GM23338 (cell line): ENCODE measurements at regions not wholly inside any gene's neighbourhood (a gene's known extent, or its start where the extent isn't known, plus 50 kb on each side); places are given as distances from the start of the nearest gene placed in this dataset.

Source experiments
- ATAC-seq: fragments of 200-7000 bp; cut with Tn5 transposase; 3 replicates; pipeline ENCODE4 v1.9.1; 2020
- DNase-seq: peaks from one replicate; pipeline ENCODE4 v3.0.0-alpha.2; 2015; ENCODE audit warnings: low spot score
- H2AFZ ChIP-seq: fragments of 200-600 bp; sonication (generic); 2 replicates; pipeline ENCODE4 v1.8.0; 2016; ENCODE audit warnings: antibody characterized with exemption, mild to moderate bottlenecking, moderate library complexity
- H3F3A ChIP-seq: fragments of 200-600 bp; sonication (generic); replicated peaks from 2 replicates; pipeline ENCODE4 v1.8.0; 2017; ENCODE audit warnings: antibody characterized with exemption, mixed run types, low read depth
- H3K27ac ChIP-seq: fragments of 200-600 bp; sonication (generic); 2 replicates; pipeline ENCODE4 v1.6.1; 2016; ENCODE audit warnings: low read depth
- H3K27me3 ChIP-seq: fragments of 200-600 bp; sonication (generic); 2 replicates; pipeline ENCODE4 v1.8.0; 2016; ENCODE audit warnings: mild to moderate bottlenecking, mixed run types, moderate library complexity; ENCODE audit not compliant: insufficient read depth
- H3K36me3 ChIP-seq: fragments of 200-600 bp; sonication (generic); 2 replicates; pipeline ENCODE4 v1.8.0; 2016; ENCODE audit warnings: mild to moderate bottlenecking; ENCODE audit not compliant: insufficient read depth
- H3K4me1 ChIP-seq: fragments of 200-600 bp; sonication (generic); 2 replicates; pipeline ENCODE4 v1.8.0; 2016; ENCODE audit warnings: mild to moderate bottlenecking, moderate library complexity; ENCODE audit not compliant: insufficient read depth
- H3K4me2 ChIP-seq: fragments of 200-600 bp; sonication (generic); 2 replicates; pipeline ENCODE4 v1.7.1; 2017; ENCODE audit warnings: mixed run types
- H3K4me3 ChIP-seq: fragments of 200-600 bp; sonication (generic); 2 replicates; pipeline ENCODE4 v1.6.1; 2016; ENCODE audit warnings: mixed run types
- H3K79me2 ChIP-seq: fragments of 200-600 bp; sonication (generic); replicated peaks from 2 replicates; pipeline ENCODE4 v1.8.0; 2017; ENCODE audit warnings: mild to moderate bottlenecking; ENCODE audit not compliant: insufficient read depth
- H3K9me2 ChIP-seq: fragments of 200-600 bp; sonication (generic); 2 replicates; pipeline ENCODE4 v1.8.0; 2017; ENCODE audit not compliant: insufficient read depth
- H4K20me1 ChIP-seq: fragments of 200-600 bp; sonication (generic); replicated peaks from 2 replicates; pipeline ENCODE4 v1.8.0; 2017; ENCODE audit warnings: mild to moderate bottlenecking; ENCODE audit not compliant: insufficient read depth
- H3K27ac Mint-ChIP-seq: 2 replicates; pipeline ENCODE4 v1.8.0; 2020; ENCODE audit warnings: inconsistent platforms, mild to moderate bottlenecking, moderate library complexity, mixed read lengths
- H3K27me3 Mint-ChIP-seq: 3 replicates; pipeline ENCODE4 v1.8.0; 2022; ENCODE audit warnings: low read depth, mild to moderate bottlenecking, moderate library complexity, mixed read lengths, inconsistent platforms; ENCODE audit not compliant: insufficient read depth, poor library complexity
- H3K36me3 Mint-ChIP-seq: 3 replicates; pipeline ENCODE4 v1.8.0; 2021; ENCODE audit warnings: low read depth, mild to moderate bottlenecking, inconsistent platforms, moderate library complexity, mixed read lengths
- H3K4me1 Mint-ChIP-seq: 3 replicates; pipeline ENCODE4 v1.8.0; 2020; ENCODE audit warnings: mild to moderate bottlenecking, inconsistent platforms, mixed read lengths
- H3K4me3 Mint-ChIP-seq: 3 replicates; pipeline ENCODE4 v1.8.0; 2021; ENCODE audit warnings: moderate library complexity, mild to moderate bottlenecking, inconsistent platforms, mixed read lengths
- H3K9me3 Mint-ChIP-seq: 3 replicates; pipeline ENCODE4 v1.8.0; 2020; ENCODE audit warnings: moderate library complexity, mild to moderate bottlenecking, inconsistent platforms, mixed read lengths
- EZH2 ChIP-seq: fragments of 200-600 bp; sonication (generic); IDR thresholded peaks from one replicate; pipeline ENCODE4 v1.8.0; 2017; ENCODE audit warnings: antibody characterized with exemption, mild to moderate bottlenecking, low read depth; ENCODE audit not compliant: unreplicated experiment
- EZH2phosphoT487 ChIP-seq: fragments of 200-600 bp; sonication (generic); IDR thresholded peaks from one replicate; pipeline ENCODE4 v1.8.1; 2018; ENCODE audit warnings: antibody characterized with exemption; ENCODE audit not compliant: unreplicated experiment
- JUNB ChIP-seq: IDR thresholded peaks from one replicate; pipeline ENCODE4 v1.6.1; 2016; ENCODE audit warnings: antibody characterized with exemption; ENCODE audit not compliant: unreplicated experiment
- NANOG ChIP-seq: IDR thresholded peaks from 2 replicates; pipeline ENCODE4 v1.6.1; 2016; ENCODE audit warnings: antibody characterized with exemption, borderline replicate concordance
- POLR2AphosphoS5 ChIP-seq: IDR thresholded peaks from 2 replicates; pipeline ENCODE4 v1.6.1; 2016; ENCODE audit warnings: antibody characterized with exemption, low read depth
- ZNF114 ChIP-seq: fragments of 250-450 bp; sonication (Bioruptor Pico); IDR thresholded peaks from 2 replicates; pipeline ENCODE4 v1.5.0; 2020; ENCODE audit warnings: mild to moderate bottlenecking, moderate library complexity
- TF ChIP-seq, protein P1 (sequence below): fragments of 250-450 bp; sonication (Bioruptor Pico); IDR thresholded peaks from 2 replicates; pipeline ENCODE4 v1.5.0; 2020; ENCODE audit warnings: mild to moderate bottlenecking, moderate library complexity
- TF ChIP-seq, protein P2 (sequence below), 2 experiments: fragments of 200-600 bp in 1 of 2; sonication (generic) in 1 of 2; conservative IDR thresholded peaks; 2 replicates each; pipeline versions ENCODE4 v1.5.1 to v1.6.1; 2016 to 2017; ENCODE audit warnings: antibody characterized with exemption in 2 of 2, low read depth in 2 of 2, mild to moderate bottlenecking in 2 of 2, moderate library complexity in 1 of 2

DNA sequence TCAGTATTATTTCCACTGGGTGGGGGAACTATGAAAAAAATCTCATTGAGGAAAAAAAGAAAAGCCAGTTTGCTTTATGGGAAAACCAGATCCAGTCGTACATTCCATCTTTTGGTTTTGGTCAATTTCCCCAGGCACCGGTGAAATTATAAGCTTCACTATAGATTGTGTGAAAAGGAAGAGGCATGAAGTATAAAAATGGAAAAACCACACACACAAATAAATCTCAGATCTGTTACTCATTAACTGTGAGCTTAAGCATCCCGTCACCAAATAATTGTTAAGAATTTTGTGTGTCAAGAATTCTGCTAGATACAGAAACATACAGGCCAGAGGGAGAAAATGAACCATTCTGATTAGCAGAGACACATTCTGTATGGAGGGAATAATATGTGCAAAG lies 405.5 kb upstream of the CELF2 start (continued):
- TF ChIP-seq, protein P1, sequence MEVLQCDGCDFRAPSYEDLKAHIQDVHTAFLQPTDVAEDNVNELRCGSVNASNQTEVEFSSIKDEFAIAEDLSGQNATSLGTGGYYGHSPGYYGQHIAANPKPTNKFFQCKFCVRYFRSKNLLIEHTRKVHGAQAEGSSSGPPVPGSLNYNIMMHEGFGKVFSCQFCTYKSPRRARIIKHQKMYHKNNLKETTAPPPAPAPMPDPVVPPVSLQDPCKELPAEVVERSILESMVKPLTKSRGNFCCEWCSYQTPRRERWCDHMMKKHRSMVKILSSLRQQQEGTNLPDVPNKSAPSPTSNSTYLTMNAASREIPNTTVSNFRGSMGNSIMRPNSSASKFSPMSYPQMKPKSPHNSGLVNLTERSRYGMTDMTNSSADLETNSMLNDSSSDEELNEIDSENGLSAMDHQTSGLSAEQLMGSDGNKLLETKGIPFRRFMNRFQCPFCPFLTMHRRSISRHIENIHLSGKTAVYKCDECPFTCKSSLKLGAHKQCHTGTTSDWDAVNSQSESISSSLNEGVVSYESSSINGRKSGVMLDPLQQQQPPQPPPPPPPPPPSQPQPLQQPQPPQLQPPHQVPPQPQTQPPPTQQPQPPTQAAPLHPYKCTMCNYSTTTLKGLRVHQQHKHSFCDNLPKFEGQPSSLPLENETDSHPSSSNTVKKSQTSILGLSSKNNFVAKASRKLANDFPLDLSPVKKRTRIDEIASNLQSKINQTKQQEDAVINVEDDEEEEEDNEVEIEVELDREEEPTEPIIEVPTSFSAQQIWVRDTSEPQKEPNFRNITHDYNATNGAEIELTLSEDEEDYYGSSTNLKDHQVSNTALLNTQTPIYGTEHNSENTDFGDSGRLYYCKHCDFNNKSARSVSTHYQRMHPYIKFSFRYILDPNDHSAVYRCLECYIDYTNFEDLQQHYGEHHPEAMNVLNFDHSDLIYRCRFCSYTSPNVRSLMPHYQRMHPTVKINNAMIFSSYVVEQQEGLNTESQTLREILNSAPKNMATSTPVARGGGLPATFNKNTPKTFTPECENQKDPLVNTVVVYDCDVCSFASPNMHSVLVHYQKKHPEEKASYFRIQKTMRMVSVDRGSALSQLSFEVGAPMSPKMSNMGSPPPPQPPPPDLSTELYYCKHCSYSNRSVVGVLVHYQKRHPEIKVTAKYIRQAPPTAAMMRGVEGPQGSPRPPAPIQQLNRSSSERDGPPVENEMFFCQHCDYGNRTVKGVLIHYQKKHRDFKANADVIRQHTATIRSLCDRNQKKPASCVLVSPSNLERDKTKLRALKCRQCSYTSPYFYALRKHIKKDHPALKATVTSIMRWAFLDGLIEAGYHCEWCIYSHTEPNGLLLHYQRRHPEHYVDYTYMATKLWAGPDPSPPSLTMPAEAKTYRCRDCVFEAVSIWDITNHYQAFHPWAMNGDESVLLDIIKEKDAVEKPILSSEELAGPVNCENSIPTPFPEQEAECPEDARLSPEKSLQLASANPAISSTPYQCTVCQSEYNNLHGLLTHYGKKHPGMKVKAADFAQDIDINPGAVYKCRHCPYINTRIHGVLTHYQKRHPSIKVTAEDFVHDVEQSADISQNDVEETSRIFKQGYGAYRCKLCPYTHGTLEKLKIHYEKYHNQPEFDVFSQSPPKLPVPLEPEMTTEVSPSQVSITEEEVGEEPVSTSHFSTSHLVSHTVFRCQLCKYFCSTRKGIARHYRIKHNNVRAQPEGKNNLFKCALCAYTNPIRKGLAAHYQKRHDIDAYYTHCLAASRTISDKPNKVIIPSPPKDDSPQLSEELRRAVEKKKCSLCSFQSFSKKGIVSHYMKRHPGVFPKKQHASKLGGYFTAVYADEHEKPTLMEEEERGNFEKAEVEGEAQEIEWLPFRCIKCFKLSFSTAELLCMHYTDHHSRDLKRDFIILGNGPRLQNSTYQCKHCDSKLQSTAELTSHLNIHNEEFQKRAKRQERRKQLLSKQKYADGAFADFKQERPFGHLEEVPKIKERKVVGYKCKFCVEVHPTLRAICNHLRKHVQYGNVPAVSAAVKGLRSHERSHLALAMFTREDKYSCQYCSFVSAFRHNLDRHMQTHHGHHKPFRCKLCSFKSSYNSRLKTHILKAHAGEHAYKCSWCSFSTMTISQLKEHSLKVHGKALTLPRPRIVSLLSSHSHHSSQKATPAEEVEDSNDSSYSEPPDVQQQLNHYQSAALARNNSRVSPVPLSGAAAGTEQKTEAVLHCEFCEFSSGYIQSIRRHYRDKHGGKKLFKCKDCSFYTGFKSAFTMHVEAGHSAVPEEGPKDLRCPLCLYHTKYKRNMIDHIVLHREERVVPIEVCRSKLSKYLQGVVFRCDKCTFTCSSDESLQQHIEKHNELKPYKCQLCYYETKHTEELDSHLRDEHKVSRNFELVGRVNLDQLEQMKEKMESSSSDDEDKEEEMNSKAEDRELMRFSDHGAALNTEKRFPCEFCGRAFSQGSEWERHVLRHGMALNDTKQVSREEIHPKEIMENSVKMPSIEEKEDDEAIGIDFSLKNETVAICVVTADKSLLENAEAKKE (CRISPR knock-in tag), result no peak

DNA sequence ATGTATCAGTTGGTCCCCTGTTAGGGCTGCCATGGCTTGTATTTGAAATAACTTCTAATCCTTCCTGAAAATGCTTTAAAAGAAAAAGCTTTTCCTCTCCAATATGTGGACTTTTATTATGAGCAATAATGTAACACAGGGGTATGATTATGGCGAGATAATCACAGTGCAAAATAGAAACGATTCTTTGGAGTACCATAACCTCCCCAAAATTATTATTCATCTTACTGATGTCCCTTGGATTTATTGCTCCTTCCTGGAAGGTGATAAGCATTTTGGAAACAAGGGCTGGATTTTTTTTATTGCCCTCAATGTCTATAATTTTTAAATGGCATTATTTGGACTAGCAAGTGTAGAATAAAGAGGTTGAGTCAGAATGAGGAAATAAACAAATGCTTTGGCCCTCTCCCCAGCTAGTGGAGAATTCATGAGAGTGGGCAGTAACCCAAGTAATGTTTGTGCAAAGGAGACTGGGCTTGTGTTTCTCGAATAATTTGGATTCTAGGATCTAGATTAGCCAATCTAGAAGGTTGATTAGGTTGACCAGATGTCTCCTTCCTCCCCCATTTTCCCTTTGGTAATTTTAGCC lies 403.9 kb upstream of the CELF2 start:
- Histone ChIP-seq H3K4me3 (no peak overlapping the region), H3K79me2 (no peaks in the 10 kb centered on the region), H4K20me1 (no peaks in the 10 kb centered on the region), H3K36me3 (no peaks in the 10 kb centered on the region), H3F3A (no peaks in the 10 kb centered on the region), H3K4me2 (no peak overlapping the region), H3K27ac (no peak overlapping the region), H3K4me1 (no peaks in the 10 kb centered on the region), H3K9me2 (no peaks in the 10 kb centered on the region; the same call in 1 of the 2 replicates), H2AFZ (no peak overlapping the region), H3K27me3 (no peaks in the 10 kb centered on the region)
- no peak overlapping the region for H3K4me3 Mint-ChIP-seq
- no peaks in the 10 kb centered on the region; the same call in 2 of the 3 replicates for H3K4me1 Mint-ChIP-seq
- ATAC-seq (no peak), DNase-seq (no peak)
- H3K27me3 Mint-ChIP-seq, result no peaks in the 10 kb centered on the region
- peaks cover 6% of the 10 kb centered on the region; the same call in 2 of the 3 replicates for H3K9me3 Mint-ChIP-seq
- no peak overlapping the region for H3K27ac Mint-ChIP-seq
- no peaks in the 10 kb centered on the region for H3K36me3 Mint-ChIP-seq
- TF ChIP-seq JUNB, result no peak
- TF ChIP-seq, protein P2, sequence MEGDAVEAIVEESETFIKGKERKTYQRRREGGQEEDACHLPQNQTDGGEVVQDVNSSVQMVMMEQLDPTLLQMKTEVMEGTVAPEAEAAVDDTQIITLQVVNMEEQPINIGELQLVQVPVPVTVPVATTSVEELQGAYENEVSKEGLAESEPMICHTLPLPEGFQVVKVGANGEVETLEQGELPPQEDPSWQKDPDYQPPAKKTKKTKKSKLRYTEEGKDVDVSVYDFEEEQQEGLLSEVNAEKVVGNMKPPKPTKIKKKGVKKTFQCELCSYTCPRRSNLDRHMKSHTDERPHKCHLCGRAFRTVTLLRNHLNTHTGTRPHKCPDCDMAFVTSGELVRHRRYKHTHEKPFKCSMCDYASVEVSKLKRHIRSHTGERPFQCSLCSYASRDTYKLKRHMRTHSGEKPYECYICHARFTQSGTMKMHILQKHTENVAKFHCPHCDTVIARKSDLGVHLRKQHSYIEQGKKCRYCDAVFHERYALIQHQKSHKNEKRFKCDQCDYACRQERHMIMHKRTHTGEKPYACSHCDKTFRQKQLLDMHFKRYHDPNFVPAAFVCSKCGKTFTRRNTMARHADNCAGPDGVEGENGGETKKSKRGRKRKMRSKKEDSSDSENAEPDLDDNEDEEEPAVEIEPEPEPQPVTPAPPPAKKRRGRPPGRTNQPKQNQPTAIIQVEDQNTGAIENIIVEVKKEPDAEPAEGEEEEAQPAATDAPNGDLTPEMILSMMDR (conservative IDR thresholded peaks at IDR 0.05; ENCODE audit: low read depth in 2 of 2), result no peak
- no peak for TF ChIP-seq EZH2
- no peak for TF ChIP-seq EZH2phosphoT487
- TF ChIP-seq ZNF114 (CRISPR knock-in tag), result no peak
- TF ChIP-seq POLR2AphosphoS5, result no peak
- TF ChIP-seq, protein P1 (CRISPR knock-in tag), result no peak
- no peak for TF ChIP-seq NANOG
